AG04450 (cell line): ENCODE measurements at regions not wholly inside any gene's neighbourhood (a gene's known extent, or its start where the extent isn't known, plus 50 kb on each side); places are given as distances from the start of the nearest gene placed in this dataset.

Experiments used
- CTCF ChIA-PET: fragments of 300-600, 350-600 bp; formaldehyde crosslinking; extraction: SDS; loops from one replicate; lab custom pipeline; 2022; ENCODE audit warnings: antibody characterized with exemption, inconsistent platforms; lab: Charles Lee
- POLR2A ChIA-PET: fragments of 350-600 bp; formaldehyde crosslinking; extraction: SDS; loops from one replicate; lab custom pipeline; 2021; ENCODE audit warnings: antibody characterized with exemption, inconsistent platforms; lab: Yijun Ruan, JAX
- DNase-seq: peaks from one replicate; pipeline ENCODE4 v3.0.0-alpha.2; 2011; ENCODE audit warnings: low read depth, low spot score
- H3K27ac ChIP-seq: one replicate; pipeline ENCODE4 v1.5.1; 2012; ENCODE audit warnings: low read depth, low read length, control low read depth
- H3K27me3 ChIP-seq: one replicate; pipeline ENCODE4 v1.6.0; 2012; ENCODE audit warnings: low read length; ENCODE audit not compliant: control insufficient read depth, insufficient read depth
- H3K4me3 ChIP-seq: 2 replicates; pipeline ENCODE4 v1.5.1; 2011; ENCODE audit warnings: mild to moderate bottlenecking, low read depth, low read length, control low read depth
- H3K9me3 ChIP-seq: 2 replicates; pipeline ENCODE4 v1.5.1; 2012; ENCODE audit warnings: low read length; ENCODE audit not compliant: control insufficient read depth, insufficient read depth
- CTCF ChIP-seq: IDR thresholded peaks from 2 replicates; pipeline ENCODE4 v1.5.1; 2011; ENCODE audit warnings: low read depth, low read length, control low read depth, inconsistent platforms

- Histone ChIP-seq H3K9me3 (peaks cover 22% of the 10 kb centered on the region), H3K27ac (no peak overlapping the region), H3K27me3 (no peaks in the 10 kb centered on the region), H3K4me3 (no peak overlapping the region)
- CTCF ChIA-PET: no interaction called here
- TF ChIP-seq CTCF: no peak
- no peak for DNase-seq
- POLR2A ChIA-PET: no interaction called here
These were observed 600.0 kb downstream of the SI start for GRCh38 chr3:164478323-164478722.

GRCh38 chr3:164477403-164477802 lies 600.9 kb downstream of the SI start:
- no peak overlapping the region for H3K4me3 ChIP-seq
- ChIA-PET CTCF (no interaction called here), POLR2A (no interaction called here)
- TF ChIP-seq CTCF: no peak
- peaks cover 18% of the 10 kb centered on the region for H3K9me3 ChIP-seq
- no peaks in the 10 kb centered on the region for H3K27me3 ChIP-seq
- no peak overlapping the region for H3K27ac ChIP-seq
- no peak for DNase-seq

GRCh38 chr3:164476631-164477030 lies 601.7 kb downstream of the SI start:
- no peak for TF ChIP-seq CTCF
- no peaks in the 10 kb centered on the region for H3K27me3 ChIP-seq
- H3K27ac ChIP-seq: no peak overlapping the region
- DNase-seq: no peak
- no peak overlapping the region for H3K4me3 ChIP-seq
- POLR2A ChIA-PET: no interaction called here
- CTCF ChIA-PET: no interaction called here
- H3K9me3 ChIP-seq: peaks cover 18% of the 10 kb centered on the region

- Histone ChIP-seq H3K27me3 (no peaks in the 10 kb centered on the region), H3K27ac (no peak overlapping the region), H3K9me3 (no peaks in the 10 kb centered on the region), H3K4me3 (no peak overlapping the region)
- no peak for TF ChIP-seq CTCF
- DNase-seq: no peak
- ChIA-PET POLR2A (no interaction called here), CTCF (no interaction called here)
These were observed 607.8 kb downstream of the SI start for GRCh38 chr3:164470471-164470870.

GRCh38 chr3:164468055-164468454 lies 610.2 kb downstream of the SI start:
- Histone ChIP-seq H3K27ac (no peak overlapping the region), H3K27me3 (no peaks in the 10 kb centered on the region), H3K4me3 (no peak overlapping the region), H3K9me3 (peaks cover 3% of the 10 kb centered on the region; the same call in 1 of the 2 replicates)
- no peak for DNase-seq
- CTCF ChIA-PET: no interaction called here
- no peak for TF ChIP-seq CTCF
- POLR2A ChIA-PET: no interaction called here
